ENCODE measurements at regions not wholly inside any gene's neighbourhood (a gene's known extent, or its start where the extent isn't known, plus 50 kb on each side); places are given as distances from the start of the nearest gene placed in this dataset.

GRCh38 chr7:17041324-17041723 is 159.5 kb upstream of the AGR3 start:
- H3K27me3 ChIP-seq (ENCODE audit: control insufficient read depth in 2 of 2, insufficient read depth in 2 of 2, low read length in 2 of 2), result no peaks in the 10 kb centered on the region
- Mint-ChIP-seq H3K4me3 (peak overlapping the region in 2 of 10 donors; percentile 24 to 44), H3K4me1 (peaks cover 0 to 35% (median 7%) of the 10 kb centered on the region in 7 donors), H3K36me3 (peaks cover 0 to 9% (median 0%) of the 10 kb centered on the region in 5 donors), H3K27me3 (peaks cover 10 to 22% (median 16%) of the 10 kb centered on the region in 5 donors), H3K27ac (peak overlapping the region in 2 of 9 donors; percentile 50 to 75), H3K9me3 (peaks cover 0 to 5% (median 0%) of the 10 kb centered on the region in 11 donors)
- H3K4me3 ChIP-seq (ENCODE audit: low read length), result no peak overlapping the region
- peak in 1 of 9 donors; percentile 36 for DNase-seq
- intact Hi-C loops (cut with micrococcal nuclease), result loop anchor here in 1 of 2 donors (1.0 kb wide), 1 partner anchor 193 kb away; no protein-coding TSS in a partner anchor
- no peaks in the 10 kb centered on the region for H3K4me1 ChIP-seq (ENCODE audit: control insufficient read depth in 2 of 2, insufficient read depth in 2 of 2, low read length in 2 of 2)
- CTCF ChIA-PET, result no interaction called here
- peak; percentile 77 for ATAC-seq
- H3K9me3 ChIP-seq (ENCODE audit: control insufficient read depth in 2 of 3, low read length in 3 of 3), result no peaks in the 10 kb centered on the region
- POLR2A ChIA-PET, result no interaction called here
- H3K36me3 ChIP-seq (ENCODE audit: control insufficient read depth in 2 of 3, insufficient read depth in 3 of 3, low read length in 3 of 3), result no peaks in the 10 kb centered on the region
- no peak overlapping the region for H3K27ac ChIP-seq (ENCODE audit: low read depth, low read length)

DNA sequence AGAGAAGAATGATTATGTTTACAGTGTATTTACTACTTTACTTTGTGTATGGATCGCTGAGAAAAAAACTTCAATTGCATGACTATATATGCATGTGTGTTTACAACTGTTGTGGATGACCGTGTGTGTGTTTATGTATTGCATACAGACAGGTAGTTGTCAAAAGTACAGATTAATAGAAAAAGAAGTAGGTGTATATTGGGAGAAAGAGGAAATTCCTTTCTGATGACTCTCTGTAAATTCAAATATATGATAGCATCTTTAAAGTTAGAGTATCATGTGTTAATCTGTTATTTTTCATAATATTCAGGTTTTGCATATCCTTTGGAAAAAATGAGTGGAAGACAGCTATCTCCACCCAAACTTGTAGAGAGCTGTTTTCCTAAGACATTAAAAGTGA is 160.4 kb upstream of the AGR3 start:
- CTCF ChIA-PET, result no interaction called here
- Histone ChIP-seq H3K4me3 (ENCODE audit: low read length) (no peak overlapping the region), H3K36me3 (ENCODE audit: control insufficient read depth in 2 of 3, insufficient read depth in 3 of 3, low read length in 3 of 3) (no peaks in the 10 kb centered on the region), H3K9me3 (ENCODE audit: control insufficient read depth in 2 of 3, low read length in 3 of 3) (no peaks in the 10 kb centered on the region), H3K27me3 (ENCODE audit: control insufficient read depth in 2 of 2, insufficient read depth in 2 of 2, low read length in 2 of 2) (no peaks in the 10 kb centered on the region), H3K4me1 (ENCODE audit: control insufficient read depth in 2 of 2, insufficient read depth in 2 of 2, low read length in 2 of 2) (no peaks in the 10 kb centered on the region), H3K27ac (ENCODE audit: low read depth, low read length) (no peak overlapping the region)
- DNase-seq (no peak), ATAC-seq (no peak)
- Mint-ChIP-seq H3K36me3 (peaks cover 0 to 9% (median 0%) of the 10 kb centered on the region in 5 donors), H3K9me3 (peaks cover 0 to 6% (median 0%) of the 10 kb centered on the region in 11 donors), H3K4me3 (no peak overlapping the region), H3K4me1 (peaks cover 0 to 35% (median 7%) of the 10 kb centered on the region in 7 donors), H3K27me3 (peaks cover 10 to 22% (median 16%) of the 10 kb centered on the region in 5 donors), H3K27ac (no peak overlapping the region)
- intact Hi-C loops (cut with micrococcal nuclease), result no loop called here
- POLR2A ChIA-PET, result no interaction called here

DNA sequence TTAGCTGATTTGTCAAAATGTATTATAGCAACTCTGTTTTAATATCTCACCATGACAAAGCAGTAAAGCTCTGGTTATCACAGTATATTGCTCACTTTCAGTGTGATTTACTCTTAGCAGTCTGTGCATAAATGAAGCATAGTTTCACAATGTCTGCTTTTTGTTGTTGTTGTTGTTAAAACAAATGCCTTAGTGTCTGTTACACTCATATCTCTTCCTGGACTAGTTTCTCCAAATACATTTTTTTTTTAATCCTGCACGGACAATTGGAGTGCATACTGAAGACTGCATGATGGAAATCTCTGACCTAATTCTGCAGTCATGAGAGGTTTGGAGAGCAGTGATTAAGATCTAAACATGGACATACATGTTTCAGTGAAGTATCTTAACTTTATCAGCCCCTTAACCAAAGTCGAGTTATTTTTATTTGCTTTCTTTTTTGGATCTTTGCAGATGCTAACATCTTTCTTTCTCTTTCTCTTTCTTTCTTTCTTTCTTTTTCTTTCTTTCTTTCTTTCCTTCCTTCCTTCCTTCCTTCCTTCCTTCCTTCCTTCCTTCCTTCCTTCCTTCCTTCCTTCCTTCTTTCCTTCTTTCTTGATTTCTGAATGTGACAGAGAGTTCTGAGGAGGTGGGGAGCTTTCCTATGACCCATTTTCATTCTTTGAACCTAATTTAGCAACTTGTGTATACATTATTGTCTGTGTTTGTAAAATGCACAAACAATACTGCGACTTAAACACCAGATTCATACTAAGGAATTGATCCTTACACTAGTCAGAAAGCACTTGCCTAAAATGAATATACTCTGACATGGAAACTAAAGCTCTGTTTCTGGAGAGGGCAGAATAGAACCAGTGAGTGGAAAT is 161.5 kb upstream of the AGR3 start:
- Mint-ChIP-seq H3K27me3 (peaks cover 4 to 15% (median 11%) of the 10 kb centered on the region in 5 donors), H3K4me1 (peaks cover 0 to 35% (median 7%) of the 10 kb centered on the region in 7 donors), H3K9me3 (peaks cover 0 to 6% (median 0%) of the 10 kb centered on the region in 11 donors), H3K36me3 (peaks cover 0 to 9% (median 0%) of the 10 kb centered on the region in 5 donors), H3K4me3 (peak overlapping the region in 1 of 10 donors; percentile 3), H3K27ac (peak overlapping the region in 1 of 9 donors; percentile 14)
- no peaks in the 10 kb centered on the region for H3K4me1 ChIP-seq (ENCODE audit: control insufficient read depth in 2 of 2, insufficient read depth in 2 of 2, low read length in 2 of 2)
- no peaks in the 10 kb centered on the region for H3K27me3 ChIP-seq (ENCODE audit: control insufficient read depth in 2 of 2, insufficient read depth in 2 of 2, low read length in 2 of 2)
- intact Hi-C loops (cut with micrococcal nuclease), result no loop called here
- no peaks in the 10 kb centered on the region for H3K9me3 ChIP-seq (ENCODE audit: control insufficient read depth in 2 of 3, low read length in 3 of 3)
- no peak overlapping the region for H3K27ac ChIP-seq (ENCODE audit: low read depth, low read length)
- no peak for DNase-seq
- H3K4me3 ChIP-seq (ENCODE audit: low read length), result no peak overlapping the region
- peak; percentile 47 for ATAC-seq
- ChIA-PET POLR2A (no interaction called here), CTCF (no interaction called here)
- H3K36me3 ChIP-seq (ENCODE audit: control insufficient read depth in 2 of 3, insufficient read depth in 3 of 3, low read length in 3 of 3), result no peaks in the 10 kb centered on the region

DNA sequence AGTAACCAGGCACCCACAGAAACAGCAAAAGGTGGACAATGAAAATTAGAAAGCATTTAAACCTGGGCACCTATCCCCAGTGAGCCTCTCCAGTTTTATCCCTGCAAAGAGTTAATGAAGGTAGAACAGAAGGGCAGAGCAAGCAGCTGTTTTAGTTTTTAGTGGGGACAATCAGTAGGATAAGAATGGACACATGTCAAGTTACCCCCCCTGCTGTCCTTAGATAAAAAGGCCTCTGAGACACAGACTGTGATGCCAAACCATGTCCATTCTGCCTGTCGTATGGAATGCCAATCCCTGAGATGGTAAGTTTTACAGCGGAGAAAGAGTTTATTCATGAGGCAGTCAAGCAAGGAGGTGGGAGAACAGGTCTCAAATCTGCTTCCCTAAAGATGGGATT is 162.6 kb upstream of the AGR3 start:
- peaks cover 0 to 29% (median 7%) of the 10 kb centered on the region in 7 donors for H3K4me1 Mint-ChIP-seq
- DNase-seq (no peak), ATAC-seq (no peak)
- H3K27ac Mint-ChIP-seq, result no peak overlapping the region
- peaks cover 4 to 11% (median 8%) of the 10 kb centered on the region in 5 donors for H3K27me3 Mint-ChIP-seq
- Histone ChIP-seq H3K27me3 (ENCODE audit: control insufficient read depth in 2 of 2, insufficient read depth in 2 of 2, low read length in 2 of 2) (no peaks in the 10 kb centered on the region), H3K4me3 (ENCODE audit: low read length) (no peak overlapping the region), H3K27ac (ENCODE audit: low read depth, low read length) (no peak overlapping the region), H3K4me1 (ENCODE audit: control insufficient read depth in 2 of 2, insufficient read depth in 2 of 2, low read length in 2 of 2) (no peaks in the 10 kb centered on the region), H3K36me3 (ENCODE audit: control insufficient read depth in 2 of 3, insufficient read depth in 3 of 3, low read length in 3 of 3) (no peaks in the 10 kb centered on the region), H3K9me3 (ENCODE audit: control insufficient read depth in 2 of 3, low read length in 3 of 3) (no peaks in the 10 kb centered on the region)
- H3K4me3 Mint-ChIP-seq, result no peak overlapping the region
- intact Hi-C loops (cut with micrococcal nuclease), result no loop called here
- H3K9me3 Mint-ChIP-seq, result peaks cover 0 to 7% (median 0%) of the 10 kb centered on the region in 11 donors
- peaks cover 0 to 9% (median 0%) of the 10 kb centered on the region in 5 donors for H3K36me3 Mint-ChIP-seq
- ChIA-PET CTCF (no interaction called here), POLR2A (no interaction called here)

DNA sequence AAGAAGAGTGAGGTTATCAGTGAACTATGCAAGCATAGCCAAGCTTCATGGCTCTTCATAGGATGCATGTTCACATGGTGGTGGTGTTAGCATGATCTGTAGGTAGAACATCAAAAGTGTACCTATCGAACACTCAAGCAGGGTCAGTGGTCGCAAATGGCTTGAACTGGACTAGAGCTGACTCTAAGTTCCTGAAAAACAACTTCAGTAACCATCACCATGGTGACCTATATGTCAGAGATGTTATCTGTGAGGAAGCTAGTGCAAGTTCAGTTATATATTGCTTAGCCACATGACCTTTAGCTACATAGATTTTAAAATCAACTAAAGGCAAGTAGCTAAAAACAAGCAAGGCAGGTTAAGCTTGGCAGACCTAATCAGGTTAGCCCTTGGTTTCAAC is 163.1 kb upstream of the AGR3 start:
- Histone ChIP-seq H3K4me3 (ENCODE audit: low read length) (no peak overlapping the region), H3K4me1 (ENCODE audit: control insufficient read depth in 2 of 2, insufficient read depth in 2 of 2, low read length in 2 of 2) (no peaks in the 10 kb centered on the region), H3K27me3 (ENCODE audit: control insufficient read depth in 2 of 2, insufficient read depth in 2 of 2, low read length in 2 of 2) (no peaks in the 10 kb centered on the region), H3K27ac (ENCODE audit: low read depth, low read length) (no peak overlapping the region), H3K9me3 (ENCODE audit: control insufficient read depth in 2 of 3, low read length in 3 of 3) (no peaks in the 10 kb centered on the region), H3K36me3 (ENCODE audit: control insufficient read depth in 2 of 3, insufficient read depth in 3 of 3, low read length in 3 of 3) (no peaks in the 10 kb centered on the region)
- DNase-seq (no peak), ATAC-seq (peak; percentile 61)
- peaks cover 0 to 8% (median 0%) of the 10 kb centered on the region in 5 donors for H3K36me3 Mint-ChIP-seq
- H3K9me3 Mint-ChIP-seq, result peaks cover 0 to 7% (median 0%) of the 10 kb centered on the region in 11 donors
- H3K4me3 Mint-ChIP-seq, result no peak overlapping the region
- CTCF ChIA-PET, result no interaction called here
- H3K27me3 Mint-ChIP-seq, result peaks cover 4 to 8% (median 6%) of the 10 kb centered on the region in 5 donors
- intact Hi-C loops (cut with micrococcal nuclease), result no loop called here
- H3K27ac Mint-ChIP-seq, result no peak overlapping the region
- POLR2A ChIA-PET, result no interaction called here
- peaks cover 0 to 29% (median 7%) of the 10 kb centered on the region in 7 donors for H3K4me1 Mint-ChIP-seq

DNA sequence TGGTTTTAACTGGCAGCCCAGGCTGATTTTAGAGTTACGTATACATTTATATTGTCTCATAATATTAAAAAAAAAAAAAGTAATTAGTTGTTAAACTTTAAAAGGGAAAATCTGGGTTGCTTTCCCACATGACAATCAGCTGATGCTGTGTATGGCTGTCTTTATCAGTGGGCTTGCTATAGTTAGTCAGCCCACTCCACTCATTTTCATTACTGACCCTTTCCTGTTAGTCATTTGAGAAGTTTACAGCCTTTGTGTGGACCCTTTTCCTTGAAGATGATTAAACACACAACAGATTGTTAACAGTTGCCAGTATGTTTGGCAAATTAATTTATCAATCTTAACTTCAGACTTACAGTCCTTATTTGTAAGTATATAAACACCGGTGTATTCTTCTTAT is 164.5 kb upstream of the AGR3 start:
- ATAC-seq (no peak), DNase-seq (no peak)
- Histone ChIP-seq H3K36me3 (ENCODE audit: control insufficient read depth in 2 of 3, insufficient read depth in 3 of 3, low read length in 3 of 3) (no peaks in the 10 kb centered on the region), H3K4me1 (ENCODE audit: control insufficient read depth in 2 of 2, insufficient read depth in 2 of 2, low read length in 2 of 2) (no peaks in the 10 kb centered on the region), H3K27ac (ENCODE audit: low read depth, low read length) (no peak overlapping the region), H3K9me3 (ENCODE audit: control insufficient read depth in 2 of 3, low read length in 3 of 3) (no peaks in the 10 kb centered on the region), H3K4me3 (ENCODE audit: low read length) (no peak overlapping the region), H3K27me3 (ENCODE audit: control insufficient read depth in 2 of 2, insufficient read depth in 2 of 2, low read length in 2 of 2) (no peaks in the 10 kb centered on the region)
- Mint-ChIP-seq H3K4me3 (no peak overlapping the region), H3K4me1 (peaks cover 0 to 23% (median 7%) of the 10 kb centered on the region in 7 donors), H3K27me3 (peaks cover 0 to 6% (median 3%) of the 10 kb centered on the region in 5 donors), H3K9me3 (peaks cover 0 to 4% (median 0%) of the 10 kb centered on the region in 11 donors), H3K27ac (no peak overlapping the region), H3K36me3 (peaks cover 0 to 4% (median 0%) of the 10 kb centered on the region in 5 donors)
- ChIA-PET POLR2A (no interaction called here), CTCF (no interaction called here)
- intact Hi-C loops (cut with micrococcal nuclease), result no loop called here
